HS-27A (cell line): ENCODE measurements at regions not wholly inside any gene's neighbourhood (a gene's known extent, or its start where the extent isn't known, plus 50 kb on each side); places are given as distances from the start of the nearest gene placed in this dataset.
"Not testable (repeated sequence)": the region's sequence is repeated elsewhere in the genome, so short reads cannot be mapped to it uniquely, and the experiment has no call there.

Experiments
- DNase-seq: peaks from one replicate; pipeline ENCODE4 v3.0.0-alpha.2; 2012; ENCODE audit warnings: low read depth, missing footprints

DNA sequence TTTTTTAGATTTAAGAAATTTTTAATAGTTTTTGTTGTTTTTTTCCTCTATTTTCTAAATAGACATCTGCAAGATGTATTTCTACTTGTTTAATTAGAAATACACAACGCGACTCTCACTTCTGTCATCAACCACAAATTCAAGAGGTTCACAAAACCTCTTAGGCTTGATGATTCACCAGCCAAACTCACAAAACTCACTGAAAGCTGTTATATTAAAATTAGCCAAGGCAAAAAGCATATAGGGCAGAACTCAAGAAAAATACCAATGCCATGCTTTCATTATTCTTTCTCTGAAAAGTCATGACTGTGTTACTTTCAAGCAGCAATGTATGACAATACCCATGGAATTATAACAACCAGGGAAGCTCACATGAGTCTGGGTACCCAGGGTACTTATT lies 487.0 kb upstream of the RGS18 start:
- DNase-seq: peak; percentile 35

DNA sequence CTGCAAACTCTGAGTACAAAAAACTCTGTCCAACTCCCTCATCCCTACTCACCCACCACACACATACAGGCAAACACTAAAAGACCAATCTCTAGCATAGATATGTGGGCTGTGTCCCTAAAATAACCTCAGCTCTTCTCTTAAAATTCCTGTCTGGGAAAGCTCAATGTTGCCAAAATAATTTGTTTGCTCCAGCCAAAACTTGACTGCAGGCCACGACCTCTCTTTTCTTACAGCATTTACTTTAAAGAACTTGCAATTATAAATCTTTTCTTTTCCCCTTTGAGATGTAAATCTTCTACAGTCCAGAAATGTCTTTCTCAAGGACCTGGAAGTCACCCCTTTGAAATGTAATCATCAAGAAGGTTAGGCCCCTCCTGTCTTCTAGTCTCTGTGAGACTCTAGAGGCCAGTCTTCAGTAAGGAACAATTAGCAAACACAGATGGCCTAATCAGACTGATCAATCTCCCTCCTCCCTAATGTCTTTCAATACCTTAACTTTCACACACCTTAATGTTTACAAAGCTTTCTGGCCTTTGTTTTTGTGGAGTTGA lies 483.6 kb upstream of the RGS18 start:
- no peak for DNase-seq

DNA sequence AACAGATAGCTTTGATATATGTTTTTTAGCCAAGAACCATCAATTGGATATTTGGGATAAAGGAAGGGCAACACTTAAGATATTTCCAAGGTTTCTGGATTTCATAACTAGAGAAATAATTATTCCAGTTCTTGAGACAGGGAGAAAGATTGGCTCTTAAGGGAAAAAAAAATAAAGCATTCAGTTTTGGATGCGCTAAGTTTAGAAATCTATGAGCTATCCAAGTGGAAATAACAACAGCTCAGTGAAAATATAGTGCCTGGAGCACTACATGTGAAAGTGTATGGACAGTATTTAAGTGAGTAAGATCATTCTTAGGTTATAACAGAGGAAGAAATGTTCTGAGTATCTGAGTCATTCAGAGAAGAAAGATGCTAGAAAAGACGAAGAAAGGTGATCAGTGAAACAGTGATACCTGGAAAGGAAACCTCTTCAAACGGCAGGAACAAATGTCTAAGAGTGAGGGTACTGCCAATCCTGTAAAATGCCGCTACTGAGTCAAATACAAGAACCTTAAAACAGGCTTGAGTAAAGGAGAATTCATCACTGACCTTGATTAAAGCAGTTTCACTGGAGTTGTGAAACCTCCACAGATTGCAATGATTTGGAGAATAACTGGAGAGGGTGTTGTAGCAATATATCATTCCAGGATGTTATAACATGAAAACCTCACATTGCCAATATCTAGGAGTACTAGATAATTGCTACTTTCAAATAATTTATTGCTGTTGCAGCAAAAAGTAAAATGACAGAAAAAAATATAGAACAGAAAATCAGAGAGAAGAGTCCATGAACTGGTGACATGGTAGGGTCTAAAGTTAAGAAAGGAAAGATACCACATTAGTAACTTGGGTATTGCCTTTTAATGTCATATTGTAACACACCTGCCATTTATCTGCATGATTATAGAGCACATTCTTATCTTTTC lies 482.1 kb upstream of the RGS18 start:
- DNase-seq: no peak

DNA sequence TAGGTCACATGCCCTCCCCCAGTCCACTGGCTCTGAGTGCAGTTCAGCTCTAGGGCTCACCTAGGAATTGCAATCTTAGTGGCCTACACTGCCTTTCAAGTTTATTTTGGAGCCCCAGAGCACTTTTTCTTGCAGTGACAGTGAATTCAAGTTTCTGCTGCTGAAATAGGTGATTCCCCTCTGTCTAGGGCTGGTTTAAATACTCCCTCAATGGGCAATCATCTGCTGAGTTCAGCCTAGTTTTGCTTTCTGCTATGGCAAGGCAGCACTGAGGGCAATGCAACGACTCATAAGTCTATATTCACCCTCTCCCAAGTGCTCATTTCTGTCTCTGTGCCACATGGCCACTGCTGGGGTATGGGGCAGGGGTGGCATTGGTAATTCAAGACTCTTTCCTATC lies 472.6 kb upstream of the RGS18 start:
- no peak for DNase-seq

DNA sequence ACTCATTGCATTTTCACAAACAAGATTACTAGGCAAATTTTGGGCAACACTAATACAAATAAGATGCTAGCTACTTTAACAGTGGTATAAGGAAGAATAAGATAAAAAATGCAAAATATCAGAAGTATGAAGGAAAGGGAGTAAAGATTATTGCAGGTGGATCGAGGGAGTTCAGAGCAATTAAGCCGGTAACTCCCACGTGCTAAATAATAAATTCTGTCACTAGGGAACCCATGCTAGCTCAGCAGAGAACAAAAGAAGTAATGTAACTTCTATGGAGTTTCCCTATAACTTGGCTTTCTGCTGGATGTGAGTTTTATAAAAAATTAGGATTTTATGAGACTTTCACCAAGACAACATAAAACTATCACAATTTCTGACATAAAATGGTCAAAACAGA lies 470.5 kb upstream of the RGS18 start:
- no peak for DNase-seq

DNA sequence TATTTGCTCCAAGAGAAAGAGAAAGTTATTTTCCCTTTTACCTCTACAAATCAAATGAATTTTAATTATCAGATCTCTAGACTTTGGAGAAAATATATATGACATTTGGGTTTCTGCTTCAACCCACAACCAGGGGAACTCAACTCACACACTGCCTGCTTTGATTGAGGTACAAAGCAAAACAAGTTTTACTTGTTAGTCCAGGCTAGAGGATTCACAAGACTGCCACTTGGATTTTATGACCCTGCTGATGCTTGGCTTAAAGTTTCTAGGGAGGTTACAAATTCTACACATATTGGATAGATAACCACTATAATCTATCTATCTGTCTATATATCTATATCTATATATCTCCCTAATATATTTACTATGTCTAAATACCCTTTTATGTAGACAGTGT lies 467.3 kb upstream of the RGS18 start:
- no peak for DNase-seq

DNA sequence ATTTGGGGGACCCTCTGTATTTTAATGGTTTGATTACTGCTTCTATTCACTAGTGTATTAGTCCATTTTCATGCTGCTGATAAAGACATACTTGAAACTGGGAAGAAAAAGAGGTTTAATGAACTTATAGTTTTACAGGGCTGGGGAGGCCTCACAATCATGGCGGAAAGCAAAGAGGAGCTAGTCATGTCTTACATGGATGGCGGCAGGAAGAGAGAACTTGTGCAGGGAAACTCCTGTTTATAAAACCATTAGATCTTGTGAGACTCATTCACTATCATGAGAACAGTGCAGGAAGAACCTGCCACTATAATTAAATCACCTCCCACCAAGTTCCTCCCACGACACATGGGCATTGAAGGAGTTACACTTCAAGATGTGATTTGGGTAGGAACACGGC lies 464.5 kb upstream of the RGS18 start:
- no peak for DNase-seq

DNA sequence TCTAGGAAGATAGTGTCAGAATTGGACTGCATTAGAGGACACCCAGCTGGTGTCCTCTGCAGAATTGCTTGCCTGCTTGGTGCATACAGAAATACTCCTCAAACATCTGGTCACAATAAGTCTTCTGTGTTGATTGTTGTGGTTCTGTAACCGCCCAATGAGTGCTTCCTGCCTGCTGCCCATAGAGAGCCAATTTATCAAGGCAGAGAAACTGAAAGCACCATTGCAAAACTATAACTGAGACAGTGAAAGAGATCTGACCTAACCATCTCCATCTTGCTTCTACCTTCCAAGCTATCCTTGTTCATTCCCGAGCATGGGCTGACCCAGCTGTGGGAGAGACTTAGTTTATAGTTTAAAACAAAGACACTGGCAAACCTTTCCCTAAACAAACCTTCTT lies 462.4 kb upstream of the RGS18 start:
- DNase-seq: no peak

DNA sequence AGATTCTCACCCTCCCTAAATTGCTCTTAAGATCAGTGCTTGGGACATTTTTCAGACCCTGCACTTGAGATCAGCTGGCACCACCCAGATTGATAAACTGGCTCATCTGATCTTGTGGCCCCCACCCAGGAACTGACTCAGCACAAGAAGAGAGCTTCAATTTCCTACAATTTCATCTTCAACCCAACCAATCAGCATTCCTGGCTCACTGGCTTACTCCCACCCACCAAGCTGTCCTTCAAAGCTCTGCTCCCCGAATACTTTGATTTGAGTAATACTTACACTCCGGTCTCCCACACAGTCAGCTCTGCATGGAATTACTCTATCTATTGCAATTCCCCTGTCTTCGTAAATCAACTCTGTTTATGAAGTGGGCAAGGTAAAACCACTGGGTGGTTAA lies 461.9 kb upstream of the RGS18 start:
- DNase-seq: no peak

DNA sequence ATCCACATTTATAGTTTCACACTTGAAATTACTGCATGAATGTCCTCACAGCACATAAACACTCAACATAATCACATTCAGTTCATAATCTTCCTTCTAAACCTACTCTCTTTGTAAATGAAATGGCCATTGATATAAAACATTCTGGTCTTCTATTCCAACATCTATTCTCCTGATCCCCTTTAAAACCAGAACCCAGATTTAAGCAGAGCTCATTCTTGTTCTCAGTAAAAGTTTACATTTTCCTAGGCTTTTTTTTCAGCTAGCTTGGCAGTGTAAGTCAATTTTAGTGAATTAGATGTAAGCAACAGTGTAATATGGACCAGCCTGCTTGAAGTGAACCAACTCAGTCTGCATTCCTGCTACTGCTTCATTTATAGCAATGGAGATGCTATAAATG lies 460.7 kb upstream of the RGS18 start:
- DNase-seq: no peak

DNA sequence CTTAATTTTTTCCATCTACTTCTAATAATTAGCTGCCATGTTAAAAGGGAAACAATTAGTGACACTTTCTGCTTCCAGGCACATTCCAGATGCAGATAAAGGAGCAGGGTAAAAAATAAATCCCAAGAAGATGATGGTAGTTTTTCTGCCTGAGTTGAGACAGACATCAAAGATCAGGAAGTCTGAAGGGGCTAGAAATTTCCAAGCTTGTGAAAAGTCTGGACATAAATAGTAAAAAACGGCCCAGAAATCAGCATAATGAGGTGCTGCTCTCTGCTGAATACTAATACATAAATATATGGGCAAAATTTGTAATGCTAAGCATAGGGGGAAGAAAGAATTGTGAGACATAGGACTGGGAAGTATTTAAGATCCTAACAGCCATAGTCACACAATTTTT lies 460.0 kb upstream of the RGS18 start:
- no peak for DNase-seq

DNA sequence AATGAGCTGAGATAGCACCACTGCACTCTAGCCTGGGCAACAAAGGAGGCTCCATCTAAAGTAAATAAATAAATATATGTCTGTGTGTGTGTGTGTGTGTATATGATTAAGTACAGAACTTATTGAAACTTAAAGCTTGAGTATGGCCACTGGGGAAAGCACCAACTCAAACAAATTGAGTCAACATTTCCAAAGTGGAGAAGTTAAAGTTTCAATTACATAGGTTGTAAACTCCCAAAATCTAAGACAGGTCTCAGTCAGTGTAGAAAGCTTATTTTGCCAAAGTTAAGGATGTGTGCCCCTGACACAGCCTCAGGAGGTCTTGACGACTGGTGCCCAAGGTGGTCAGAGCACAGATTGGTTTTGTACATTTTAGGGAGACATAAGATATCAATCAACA lies 458.9 kb upstream of the RGS18 start:
- DNase-seq: no peak

DNA sequence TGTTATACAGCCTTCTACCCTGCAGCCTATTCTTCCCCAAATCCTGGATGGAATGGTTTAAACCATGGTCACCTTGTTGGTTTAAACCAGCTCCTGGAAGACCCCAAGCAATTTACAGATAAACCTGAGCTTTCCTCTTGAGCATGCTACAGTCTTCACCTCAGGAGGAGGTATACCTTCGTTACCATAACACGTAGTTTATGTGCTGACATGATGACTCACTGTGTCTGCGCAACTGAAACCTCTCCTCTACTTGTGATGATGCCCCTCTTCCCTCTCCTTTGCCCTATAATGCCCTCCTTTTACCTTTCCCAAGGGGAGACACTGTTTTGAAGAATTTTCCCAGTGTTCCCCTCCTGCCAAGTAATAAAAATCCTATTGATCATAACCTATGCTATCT lies 457.3 kb upstream of the RGS18 start:
- DNase-seq: no peak

DNA sequence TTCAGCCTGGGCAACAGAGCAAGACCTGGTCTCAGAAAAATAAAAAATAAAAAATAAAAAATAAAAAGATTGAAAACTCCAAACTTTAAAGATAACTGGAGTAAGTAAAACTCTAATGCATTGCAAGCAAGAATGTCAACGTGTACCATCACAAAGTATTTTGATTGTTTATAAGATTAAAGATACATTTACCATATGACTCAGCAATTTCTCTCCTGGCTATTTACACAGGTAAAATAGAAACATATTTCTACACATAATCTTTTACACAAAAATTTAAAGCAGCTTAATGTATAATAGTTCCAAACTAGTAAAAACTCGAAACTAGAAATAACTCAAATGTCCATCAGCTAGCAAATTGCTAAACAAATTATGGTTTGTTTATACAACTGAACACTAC lies 456.1 kb upstream of the RGS18 start:
- DNase-seq: no peak

DNA sequence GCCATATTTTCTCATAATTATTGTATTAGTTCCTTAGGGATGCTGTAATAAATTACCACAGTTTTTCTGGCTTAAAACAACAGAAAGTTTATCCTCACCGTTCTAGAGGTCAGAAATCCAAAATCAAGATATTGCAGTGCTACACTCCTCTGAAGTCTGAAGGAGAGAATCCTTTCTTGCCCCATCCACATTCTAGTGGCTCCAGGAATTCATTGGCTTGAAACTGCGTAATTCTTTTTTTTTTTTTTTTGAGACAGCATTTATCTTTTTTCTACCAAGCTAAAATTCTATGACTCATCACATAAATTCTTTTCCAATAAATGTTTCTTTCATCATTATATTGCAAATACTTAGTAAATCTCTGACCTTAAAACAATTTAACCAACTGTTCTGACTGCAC lies 451.0 kb upstream of the RGS18 start:
- peak; percentile 19 for DNase-seq

DNA sequence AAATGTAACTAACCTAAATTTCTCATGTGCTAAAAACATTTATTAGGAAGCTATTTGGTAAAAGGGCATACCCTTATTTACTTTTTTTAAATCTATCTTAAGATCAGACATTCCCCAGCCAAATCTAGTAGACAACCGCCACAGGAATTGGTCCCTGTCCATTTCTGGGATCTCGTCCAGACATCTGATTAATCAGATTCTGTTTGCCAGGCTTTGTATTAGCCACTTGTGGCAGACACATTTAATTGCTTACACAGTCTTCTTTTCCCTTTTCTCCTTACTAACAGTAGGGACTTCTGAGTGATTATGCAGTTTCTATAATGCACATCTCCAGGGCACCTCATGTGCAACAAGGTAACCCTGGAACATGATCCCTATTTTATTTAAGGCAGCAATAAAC lies 449.0 kb upstream of the RGS18 start:
- DNase-seq: no peak

DNA sequence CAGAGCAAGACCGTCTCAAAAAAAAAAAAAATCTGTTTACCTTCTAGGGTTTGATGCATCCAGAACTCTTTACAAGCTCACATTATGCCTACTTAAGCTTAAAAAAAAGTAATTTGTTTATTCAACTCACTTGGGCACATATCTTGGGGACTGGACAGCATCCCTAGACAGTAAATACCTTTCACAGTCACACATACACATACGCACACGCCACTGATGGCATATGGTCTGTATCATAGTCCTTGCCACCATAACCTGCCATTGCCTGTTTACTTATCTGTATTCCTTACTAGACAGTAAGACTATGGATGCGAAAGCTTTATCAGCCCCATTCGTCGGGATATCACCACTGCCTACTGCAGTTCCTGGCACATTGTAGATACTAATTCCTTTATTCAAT lies 446.3 kb upstream of the RGS18 start:
- no peak for DNase-seq

DNA sequence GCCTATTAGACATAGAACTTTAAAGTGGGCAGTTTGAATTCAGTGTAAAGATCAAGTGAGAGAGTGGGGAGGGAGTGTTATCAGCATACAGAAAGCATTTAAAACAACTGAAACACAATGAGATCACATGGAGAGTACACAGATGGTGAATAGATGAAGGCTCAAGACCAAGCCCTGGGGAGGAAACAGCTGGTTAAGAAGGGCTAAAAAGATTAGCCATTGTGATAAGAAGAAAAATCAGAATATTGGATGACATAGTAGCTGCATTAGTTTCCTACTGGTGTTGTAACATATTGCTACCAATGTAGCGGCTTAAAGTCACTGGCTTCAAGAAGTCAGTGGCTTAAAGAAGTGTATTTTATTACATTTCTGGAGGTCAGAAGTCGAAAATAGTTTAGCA lies 443.4 kb upstream of the RGS18 start:
- DNase-seq: no peak

DNA sequence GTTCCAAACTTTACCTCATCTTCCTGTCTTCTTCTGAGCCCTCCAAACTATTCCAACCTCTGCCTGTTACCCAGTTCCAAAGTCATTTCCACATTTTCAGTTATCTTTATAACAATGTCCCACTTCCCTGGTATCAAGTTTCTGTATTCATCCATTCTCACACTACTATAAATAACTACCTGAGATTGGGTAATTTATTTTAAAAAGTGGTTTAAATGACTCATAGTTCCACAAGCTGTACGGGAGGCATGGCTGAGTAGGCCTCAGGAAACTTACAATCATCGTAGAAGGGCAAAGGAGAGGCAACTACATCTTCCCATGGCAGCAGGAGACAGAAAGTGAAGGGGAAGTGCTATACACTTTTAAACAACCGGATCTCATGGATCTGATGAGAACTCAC lies 428.5 kb upstream of the RGS18 start:
- DNase-seq: no peak

DNA sequence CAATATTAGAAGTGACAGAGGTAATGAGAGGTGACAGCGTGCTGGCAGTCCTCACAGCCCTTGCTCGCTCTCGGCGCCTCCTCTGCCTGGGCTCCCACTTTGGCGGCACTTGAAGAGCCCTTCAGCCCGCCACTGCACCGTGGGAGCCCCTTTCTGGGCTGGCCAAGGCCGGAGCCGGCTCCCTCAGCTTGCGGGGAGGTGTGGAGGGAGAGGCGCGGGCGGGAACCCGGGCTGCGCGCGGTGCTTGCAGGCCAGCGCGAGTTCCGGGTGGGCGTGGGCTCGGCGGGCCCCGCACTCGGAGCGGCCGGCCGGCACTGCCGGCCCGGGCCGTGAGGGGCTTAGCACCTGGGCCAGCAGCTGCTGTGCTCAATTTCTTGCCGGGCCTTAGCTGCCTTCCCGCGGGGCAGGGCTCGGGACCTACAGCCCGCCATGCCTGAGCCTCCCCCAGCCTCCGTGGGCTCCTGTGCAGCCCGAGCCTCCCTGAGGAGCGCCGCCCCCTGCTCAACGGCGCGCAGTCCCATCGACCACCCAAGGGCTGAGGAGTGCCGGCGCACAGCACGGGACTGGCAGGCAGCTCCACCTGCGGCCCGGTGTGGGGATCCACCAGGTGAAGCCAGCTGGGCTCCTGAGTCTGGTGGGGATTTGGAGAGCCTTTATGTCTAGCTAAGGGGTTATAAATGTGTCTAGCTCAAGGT lies 426.5 kb upstream of the RGS18 start:
- not testable (repeated sequence) for DNase-seq

DNA sequence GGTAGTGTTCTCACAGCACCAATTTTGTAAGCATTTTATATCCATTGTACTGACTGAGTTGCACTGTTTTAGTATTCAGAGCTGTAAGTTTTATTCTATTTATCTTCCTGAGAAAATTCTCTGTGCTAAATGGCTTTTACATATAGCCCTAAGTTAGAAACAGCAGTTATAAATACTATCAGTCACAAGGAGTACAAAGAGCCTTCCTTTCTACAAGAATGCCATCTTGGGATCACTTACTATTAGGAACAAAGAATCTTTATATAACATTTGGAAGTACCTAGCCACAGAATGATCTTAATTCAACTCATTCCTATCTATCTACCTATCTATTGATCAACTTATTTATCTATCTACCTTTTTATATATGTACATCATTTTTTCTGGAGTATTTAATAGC lies 423.9 kb upstream of the RGS18 start:
- DNase-seq: no peak

DNA sequence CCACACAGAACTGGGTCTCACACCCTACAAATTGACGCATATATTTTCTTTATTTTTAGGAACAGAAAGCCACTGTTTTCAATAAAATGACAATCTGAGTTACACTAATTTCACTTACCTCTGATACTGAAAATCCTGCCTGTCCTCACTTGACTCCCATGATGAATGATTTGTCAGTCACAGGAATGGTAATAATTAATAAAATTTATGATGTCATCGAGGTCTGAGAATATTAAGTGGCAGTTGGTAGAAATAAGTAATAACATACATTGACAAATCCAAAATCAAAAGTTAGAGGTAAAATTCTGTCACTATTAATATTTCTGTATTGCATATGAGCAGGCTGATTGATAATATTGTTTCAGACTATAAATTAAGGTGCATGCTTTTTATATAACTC lies 418.7 kb upstream of the RGS18 start:
- DNase-seq: no peak

DNA sequence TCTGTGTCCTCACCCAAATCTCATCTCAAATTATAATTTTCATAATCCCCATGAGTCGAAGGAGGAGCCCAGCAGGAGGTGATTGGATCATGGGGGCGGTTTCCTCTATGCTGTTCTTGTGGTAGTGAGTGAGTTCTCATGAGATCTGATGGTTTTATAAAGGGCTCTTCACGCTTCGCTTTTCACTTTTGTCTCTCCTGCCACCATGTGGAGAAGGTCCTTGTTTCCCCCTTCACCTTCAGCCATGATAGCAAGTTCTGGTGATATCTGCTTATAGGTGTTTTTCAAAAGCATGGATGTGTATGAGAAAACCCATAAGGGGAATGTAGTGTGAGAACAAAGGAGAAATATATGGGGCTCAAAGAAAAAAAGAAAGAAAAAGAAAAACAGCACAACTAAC lies 405.9 kb upstream of the RGS18 start:
- DNase-seq: no peak
